Vagina (tissue), 2 donors: ENCODE measurements at regions not wholly inside any gene's neighbourhood (a gene's known extent, or its start where the extent isn't known, plus 50 kb on each side); places are given as distances from the start of the nearest gene placed in this dataset. TPM values are rescaled to one million over a fixed set of nuclear protein-coding genes. Genes with fewer than 3 reads are reported as not detected.

ENCODE experiments used
- DNase-seq, 2 donors: peaks; one replicate each; pipeline ENCODE4 v3.0.0-alpha.2; 2017; ENCODE audit errors: extremely low spot score in 2 of 2
- H3K27ac ChIP-seq: fragments of 200-600 bp; sonication (generic); one replicate; pipeline ENCODE4 v1.5.1; 2019
- H3K27me3 ChIP-seq: fragments of 200-600 bp; sonication (generic); one replicate; pipeline ENCODE4 v1.5.1; 2019
- H3K36me3 ChIP-seq, 2 donors: fragments of 200-600 bp; sonication (generic); one replicate each; pipeline ENCODE4 v1.5.1; 2017 to 2019
- H3K4me1 ChIP-seq: fragments of 200-600 bp; sonication (generic); one replicate; pipeline ENCODE4 v1.5.1; 2019
- H3K4me3 ChIP-seq, 2 donors: fragments of 200-600 bp; sonication (generic); 1 replicate in 1 of 2; 2 replicates in 1 of 2; pipeline ENCODE4 v1.5.1; 2016 to 2019
- H3K9me3 ChIP-seq: fragments of 200-600 bp; sonication (generic); one replicate; pipeline ENCODE4 v1.5.1; 2019
- CTCF ChIP-seq, 3 experiments: fragments of 450-650 bp in 2 of 3; fragments of 200-600 bp in 1 of 3; sonication (generic) in 1 of 3; IDR thresholded peaks; one replicate each; pipeline ENCODE4 v1.5.1; 2017 to 2019; ENCODE audit warnings: antibody characterized with exemption in 3 of 3, mild to moderate bottlenecking in 2 of 3, moderate library complexity in 2 of 3
- POLR2A ChIP-seq, 2 donors: fragments of 450-650 bp; IDR thresholded peaks; one replicate each; pipeline ENCODE4 v1.6.1; 2017; ENCODE audit warnings: antibody characterized with exemption in 2 of 2, mild to moderate bottlenecking in 2 of 2, moderate library complexity in 2 of 2
- POLR2AphosphoS5 ChIP-seq, 2 donors: sonication (generic); formaldehyde crosslinking; IDR thresholded peaks; one replicate each; pipeline ENCODE4 v1.9.0; 2017; ENCODE audit warnings: antibody characterized with exemption in 2 of 2, mild to moderate bottlenecking in 2 of 2, low read depth in 1 of 2; ENCODE audit not compliant: insufficient read depth in 1 of 2
- intact Hi-C: fragments of 100-400 bp; cut with DNase I; formaldehyde crosslinking; loops from one replicate; pipeline ENCODE4 v1.15.1; 2023
- small RNA-seq: library from RNA; depleted of rRNA; stranded (forward); fragments of <200 nt; gene quantifications from one replicate; pipeline ENCODE3, GENCODE V24; 2016

- H3K27ac ChIP-seq, result no peak overlapping the region
- no peaks in the 10 kb centered on the region for H3K27me3 ChIP-seq
- H3K4me1 ChIP-seq, result no peaks in the 10 kb centered on the region
- no peak for DNase-seq
- intact Hi-C loops, result no loop called here
- H3K9me3 ChIP-seq, result no peaks in the 10 kb centered on the region
- no peaks in the 10 kb centered on the region for H3K36me3 ChIP-seq
- TF ChIP-seq CTCF (IDR thresholded peaks at IDR 0.05) (no peak), POLR2AphosphoS5 (IDR thresholded peaks at IDR 0.05; ENCODE audit: insufficient read depth in 1 of 2, low read depth in 1 of 2) (no peak), POLR2A (IDR thresholded peaks at IDR 0.05) (no peak)
- H3K4me3 ChIP-seq, result no peak overlapping the region
These were observed 57.2 kb upstream of the GATA6 start for GRCh38 chr18:22112215-22112614.

GRCh38 chr18:22113144-22113844 is 56.1 kb upstream of the GATA6 start:
- no peak for DNase-seq
- TF ChIP-seq POLR2AphosphoS5 (IDR thresholded peaks at IDR 0.05; ENCODE audit: insufficient read depth in 1 of 2, low read depth in 1 of 2), result no peak
- no peak for TF ChIP-seq POLR2A (IDR thresholded peaks at IDR 0.05)
- no peak for TF ChIP-seq CTCF (IDR thresholded peaks at IDR 0.05)
- no peaks in the 10 kb centered on the region for H3K36me3 ChIP-seq
- no peaks in the 10 kb centered on the region for H3K9me3 ChIP-seq
- no peak overlapping the region for H3K4me3 ChIP-seq
- H3K4me1 ChIP-seq, result no peaks in the 10 kb centered on the region
- no peak overlapping the region for H3K27ac ChIP-seq
- H3K27me3 ChIP-seq, result no peaks in the 10 kb centered on the region
- intact Hi-C loops, result no loop called here

GRCh38 chr18:22114526-22115321 is 54.7 kb upstream of the GATA6 start:
- intact Hi-C loops, result no loop called here
- TF ChIP-seq POLR2AphosphoS5 (IDR thresholded peaks at IDR 0.05; ENCODE audit: insufficient read depth in 1 of 2, low read depth in 1 of 2), result no peak
- TF ChIP-seq CTCF (IDR thresholded peaks at IDR 0.05), result no peak
- Histone ChIP-seq H3K36me3 (no peaks in the 10 kb centered on the region), H3K9me3 (no peaks in the 10 kb centered on the region), H3K4me1 (no peaks in the 10 kb centered on the region), H3K4me3 (no peak overlapping the region), H3K27me3 (no peaks in the 10 kb centered on the region), H3K27ac (no peak overlapping the region)
- no peak for DNase-seq

- Histone ChIP-seq H3K4me3 (no peak overlapping the region), H3K27ac (no peak overlapping the region), H3K4me1 (no peaks in the 10 kb centered on the region), H3K36me3 (no peaks in the 10 kb centered on the region), H3K9me3 (no peaks in the 10 kb centered on the region), H3K27me3 (no peaks in the 10 kb centered on the region)
- intact Hi-C loops, result no loop called here
- no peak for TF ChIP-seq POLR2A (IDR thresholded peaks at IDR 0.05)
- no peak for TF ChIP-seq CTCF (IDR thresholded peaks at IDR 0.05)
- no peak for TF ChIP-seq POLR2AphosphoS5 (IDR thresholded peaks at IDR 0.05; ENCODE audit: insufficient read depth in 1 of 2, low read depth in 1 of 2)
- DNase-seq, result no peak
These were observed 53.8 kb upstream of the GATA6 start for GRCh38 chr18:22115573-22115972.

Small RNA genes lying in the stretch of these regions (small RNA-seq; reads per million reads assigned to genes)
- not detected for gene RNA5SP451
